Mucosa of rectum (tissue), 2 donors: ENCODE measurements at regions not wholly inside any gene's neighbourhood (a gene's known extent, or its start where the extent isn't known, plus 50 kb on each side); places are given as distances from the start of the nearest gene placed in this dataset.
"Not testable (repeated sequence)": the region's sequence is repeated elsewhere in the genome, so short reads cannot be mapped to it uniquely, and the experiment has no call there.

Experiments used
- H3K27ac ChIP-seq, 2 donors: one replicate each; pipeline ENCODE4 v1.7.0; 2013; ENCODE audit warnings: inconsistent platforms in 2 of 2, low read depth in 2 of 2, low read length in 2 of 2
- H3K27me3 ChIP-seq, 2 donors: one replicate each; pipeline ENCODE4 v1.7.0; 2013; ENCODE audit warnings: low read length in 2 of 2; ENCODE audit not compliant: control insufficient read depth in 2 of 2, insufficient read depth in 2 of 2
- H3K36me3 ChIP-seq, 2 donors: one replicate each; pipeline ENCODE4 v1.7.0; 2013; ENCODE audit warnings: low read length in 2 of 2; ENCODE audit not compliant: control insufficient read depth in 2 of 2, insufficient read depth in 2 of 2
- H3K4me1 ChIP-seq, 2 donors: one replicate each; pipeline ENCODE4 v1.7.0; 2013; ENCODE audit warnings: low read length in 2 of 2, mild to moderate bottlenecking in 1 of 2; ENCODE audit not compliant: control insufficient read depth in 2 of 2, insufficient read depth in 2 of 2
- H3K4me3 ChIP-seq, 2 donors: one replicate each; pipeline ENCODE4 v1.7.0; 2013; ENCODE audit warnings: low read length in 2 of 2
- H3K9ac ChIP-seq, 2 donors: one replicate each; pipeline ENCODE4 v1.7.0; 2013; ENCODE audit warnings: low read length in 2 of 2, low read depth in 1 of 2, mild to moderate bottlenecking in 1 of 2
- H3K9me3 ChIP-seq, 2 donors: one replicate each; pipeline ENCODE4 v1.7.0; 2013; ENCODE audit warnings: low read length in 2 of 2; ENCODE audit not compliant: control insufficient read depth in 2 of 2
- donor health status: healthy.
- donor health status: Normal muscosa, but diverticular disease.

DNA sequence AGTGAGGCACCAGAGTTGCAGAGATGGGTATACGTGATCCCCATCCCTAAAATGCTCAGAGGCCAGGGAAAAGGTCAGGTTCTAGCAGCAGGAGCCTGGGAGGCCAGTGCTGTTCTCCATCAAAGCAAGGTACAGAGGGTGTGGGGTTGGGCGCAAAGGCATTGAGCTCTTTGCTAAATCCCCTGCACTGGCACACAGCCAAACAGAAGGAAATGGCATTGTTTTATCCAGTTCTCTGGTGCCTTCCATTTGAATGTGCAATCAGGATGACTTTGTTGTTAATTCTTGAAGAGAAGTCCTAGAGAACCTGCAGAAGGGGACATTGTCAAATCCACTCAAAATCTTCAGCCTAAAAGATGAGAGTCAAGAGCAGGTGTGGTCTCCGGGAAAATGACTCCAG is 111.3 kb upstream of the CHST15 start:
- Histone ChIP-seq H3K36me3 (no peaks in the 10 kb centered on the region), H3K27ac (no peak overlapping the region), H3K27me3 (no peaks in the 10 kb centered on the region), H3K9ac (no peak overlapping the region), H3K4me3 (no peak overlapping the region), H3K4me1 (no peaks in the 10 kb centered on the region), H3K9me3 (no peaks in the 10 kb centered on the region)

DNA sequence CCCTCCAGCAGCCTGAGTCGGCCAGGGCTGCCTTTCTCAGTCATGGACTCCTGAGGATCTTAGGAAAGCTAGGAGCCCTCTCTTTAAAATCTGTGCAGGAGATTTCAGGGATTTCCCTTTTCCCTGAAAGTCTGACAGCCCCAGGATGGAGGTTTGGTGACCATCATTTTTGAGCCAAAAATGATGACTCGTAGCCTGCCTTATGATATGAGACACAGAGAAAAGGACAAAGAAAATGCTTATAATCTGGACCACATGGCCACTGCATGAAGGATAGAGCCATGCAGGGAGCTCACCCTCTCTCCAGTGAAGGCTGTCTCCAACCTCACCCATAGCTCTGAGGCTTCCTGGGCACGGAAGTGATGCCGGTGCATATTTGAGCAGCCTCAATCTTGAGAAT is 106.6 kb upstream of the CHST15 start:
- Histone ChIP-seq H3K27me3 (no peaks in the 10 kb centered on the region), H3K4me3 (no peak overlapping the region), H3K27ac (no peak overlapping the region), H3K9ac (no peak overlapping the region), H3K4me1 (no peaks in the 10 kb centered on the region), H3K36me3 (no peaks in the 10 kb centered on the region), H3K9me3 (no peaks in the 10 kb centered on the region)

DNA sequence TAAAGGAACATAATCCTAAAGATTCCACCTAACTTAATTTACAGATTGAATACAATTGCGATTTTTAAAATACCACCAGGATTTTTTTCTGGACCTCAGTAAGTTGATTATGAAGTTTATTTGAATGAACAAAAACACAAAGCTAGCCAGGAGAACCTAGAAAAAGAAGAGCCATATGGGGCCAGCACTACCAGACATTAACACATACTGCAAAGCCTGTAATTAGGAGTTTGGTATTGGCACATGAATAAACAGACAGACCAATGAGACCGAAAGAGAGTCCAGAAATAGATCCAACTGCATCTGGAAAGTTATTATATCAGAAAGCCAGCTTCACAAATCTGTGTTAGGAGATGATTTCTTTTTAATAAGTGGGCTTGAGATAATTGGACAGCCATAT is 105.5 kb upstream of the CHST15 start:
- Histone ChIP-seq H3K4me1 (no peaks in the 10 kb centered on the region), H3K27ac (no peak overlapping the region), H3K9ac (no peak overlapping the region), H3K27me3 (no peaks in the 10 kb centered on the region), H3K9me3 (no peaks in the 10 kb centered on the region), H3K4me3 (no peak overlapping the region), H3K36me3 (no peaks in the 10 kb centered on the region)

DNA sequence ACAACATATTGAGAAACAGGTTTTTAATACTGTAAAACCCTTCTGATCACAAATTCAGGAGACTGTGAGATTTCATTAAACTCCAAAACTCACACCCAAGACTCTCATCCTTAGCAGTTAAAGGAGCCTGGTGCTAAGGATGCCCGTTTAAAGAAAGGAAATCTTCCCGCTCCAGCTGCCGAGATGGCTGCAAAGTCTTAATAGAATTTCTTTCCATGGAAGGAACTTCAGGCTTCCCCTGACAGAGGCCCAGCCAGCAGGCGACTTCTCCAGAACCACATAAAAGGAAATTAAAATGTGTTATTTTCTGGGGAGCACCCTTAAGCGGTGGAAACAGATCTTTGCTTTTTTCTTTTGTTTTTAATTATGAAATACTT is 104.7 kb upstream of the CHST15 start:
- no peak overlapping the region for H3K9ac ChIP-seq
- H3K4me1 ChIP-seq = no peaks in the 10 kb centered on the region
- no peak overlapping the region for H3K27ac ChIP-seq
- no peaks in the 10 kb centered on the region for H3K36me3 ChIP-seq
- H3K4me3 ChIP-seq = no peak overlapping the region
- no peaks in the 10 kb centered on the region for H3K9me3 ChIP-seq
- no peaks in the 10 kb centered on the region for H3K27me3 ChIP-seq

DNA sequence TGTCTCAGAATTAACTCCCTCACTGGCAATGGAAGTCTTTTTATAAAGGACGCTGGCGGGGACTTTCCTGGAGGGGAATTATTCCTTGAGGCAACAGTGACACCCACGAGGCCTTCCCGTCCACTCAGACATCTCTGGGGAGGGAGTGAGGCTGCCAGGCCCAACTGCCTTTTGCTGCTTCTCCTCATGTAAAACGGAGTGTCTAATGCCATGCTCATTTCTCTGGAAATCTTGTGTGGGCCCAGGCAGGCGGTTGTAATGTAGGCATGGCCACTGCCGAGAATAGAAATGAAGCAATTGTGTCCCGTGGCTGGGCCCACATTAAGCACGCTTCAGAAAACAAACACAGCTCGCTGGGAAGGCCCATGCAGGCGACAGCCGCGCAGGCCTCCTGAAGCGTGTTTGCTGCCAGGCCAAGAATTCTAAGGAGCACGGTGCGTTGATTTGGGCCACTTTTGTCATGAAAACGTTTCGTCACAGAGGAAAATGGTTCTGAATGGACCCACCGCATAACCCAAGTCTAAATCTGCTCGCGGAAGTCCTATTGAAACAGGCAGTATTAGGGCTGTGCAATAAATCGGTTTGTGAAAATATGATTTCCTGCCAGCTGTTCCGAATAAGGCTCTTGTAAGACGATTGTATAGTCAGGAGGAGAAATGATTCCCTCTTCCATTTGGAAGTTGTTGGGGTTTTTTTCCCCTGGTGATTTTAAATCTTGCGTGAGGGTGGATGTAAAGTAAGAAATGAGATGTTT is 104.2 kb upstream of the CHST15 start:
- H3K4me1 ChIP-seq = no peaks in the 10 kb centered on the region
- no peak overlapping the region for H3K4me3 ChIP-seq
- no peaks in the 10 kb centered on the region for H3K27me3 ChIP-seq
- H3K9ac ChIP-seq = no peak overlapping the region
- H3K9me3 ChIP-seq = no peaks in the 10 kb centered on the region
- H3K27ac ChIP-seq = no peak overlapping the region
- H3K36me3 ChIP-seq = no peaks in the 10 kb centered on the region

DNA sequence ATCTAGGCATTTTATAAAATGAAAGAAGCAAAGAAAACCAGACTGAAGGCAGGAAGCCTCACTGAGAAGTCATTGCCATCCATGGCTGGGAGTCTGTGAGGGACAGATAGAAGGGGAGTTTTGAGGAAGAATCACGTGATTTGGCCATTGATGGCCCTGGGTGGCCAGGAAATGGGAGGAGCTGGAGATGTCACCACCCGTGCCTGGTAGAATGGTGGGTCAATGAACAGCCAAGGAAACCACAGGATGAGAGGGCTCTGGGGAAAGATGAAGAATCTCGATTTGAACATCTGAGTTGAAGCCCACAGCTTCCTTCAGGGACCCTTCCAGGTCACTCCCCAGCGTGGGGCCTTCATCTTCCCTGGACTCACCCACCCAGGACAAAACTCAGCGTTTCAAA is 103.3 kb upstream of the CHST15 start:
- Histone ChIP-seq H3K4me1 (no peaks in the 10 kb centered on the region), H3K36me3 (no peaks in the 10 kb centered on the region), H3K9ac (no peak overlapping the region), H3K9me3 (no peaks in the 10 kb centered on the region), H3K4me3 (no peak overlapping the region), H3K27ac (no peak overlapping the region), H3K27me3 (no peaks in the 10 kb centered on the region)

DNA sequence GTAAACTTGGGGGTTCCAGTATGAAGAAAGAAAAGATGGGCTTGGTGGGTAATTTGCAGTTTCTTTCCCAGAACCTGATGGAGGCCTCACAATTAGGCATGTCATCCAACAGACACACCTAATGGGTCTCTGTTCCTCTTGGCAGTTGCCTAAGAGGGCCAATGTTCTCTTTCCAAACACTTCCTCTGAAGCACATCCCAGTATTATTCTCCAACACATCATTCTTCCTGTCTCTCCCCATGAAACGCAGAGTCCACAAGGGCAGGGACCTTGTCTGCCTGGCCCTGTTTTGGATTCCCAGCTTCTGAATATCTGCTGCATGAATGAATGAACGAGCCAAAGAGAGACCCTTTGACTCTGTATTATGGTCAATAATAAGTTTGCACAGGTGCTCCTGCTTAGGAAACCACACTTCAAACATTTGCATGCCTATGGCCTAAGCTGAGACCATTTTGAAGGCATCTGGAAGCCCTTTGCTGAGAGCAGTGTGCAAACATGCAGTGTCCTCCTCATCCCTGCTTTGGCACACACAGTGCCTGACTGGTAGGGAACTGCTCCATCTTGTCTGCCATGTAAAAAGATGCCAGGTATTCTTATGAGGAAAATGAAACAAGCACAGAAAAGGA is 100.9 kb upstream of the CHST15 start:
- Histone ChIP-seq H3K9ac (no peak overlapping the region), H3K27ac (no peak overlapping the region), H3K27me3 (no peaks in the 10 kb centered on the region), H3K36me3 (no peaks in the 10 kb centered on the region), H3K4me1 (no peaks in the 10 kb centered on the region), H3K9me3 (no peaks in the 10 kb centered on the region), H3K4me3 (no peak overlapping the region)

DNA sequence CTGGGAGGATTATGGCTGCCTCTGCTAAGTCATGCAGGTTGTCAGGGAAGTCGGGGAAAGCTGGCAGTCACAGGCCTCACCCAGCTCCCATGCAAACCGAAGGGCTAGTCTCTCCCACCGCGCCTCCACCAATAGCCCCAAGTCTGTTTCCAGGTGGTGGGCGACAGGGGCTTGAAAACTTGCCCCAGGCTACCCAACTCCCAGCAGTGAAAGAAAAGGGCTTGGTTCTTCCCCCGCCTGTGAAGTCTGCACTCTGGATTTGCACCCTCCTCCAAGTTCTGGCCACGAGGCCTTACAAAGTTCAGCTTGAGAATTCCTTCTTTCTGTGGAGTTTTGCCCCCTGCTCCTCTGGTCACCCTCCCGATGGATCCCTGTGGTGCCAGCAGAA is 99.9 kb upstream of the CHST15 start:
- Histone ChIP-seq H3K9me3 (no peaks in the 10 kb centered on the region), H3K4me3 (no peak overlapping the region), H3K27me3 (no peaks in the 10 kb centered on the region), H3K27ac (no peak overlapping the region), H3K9ac (no peak overlapping the region), H3K4me1 (no peaks in the 10 kb centered on the region), H3K36me3 (no peaks in the 10 kb centered on the region)

DNA sequence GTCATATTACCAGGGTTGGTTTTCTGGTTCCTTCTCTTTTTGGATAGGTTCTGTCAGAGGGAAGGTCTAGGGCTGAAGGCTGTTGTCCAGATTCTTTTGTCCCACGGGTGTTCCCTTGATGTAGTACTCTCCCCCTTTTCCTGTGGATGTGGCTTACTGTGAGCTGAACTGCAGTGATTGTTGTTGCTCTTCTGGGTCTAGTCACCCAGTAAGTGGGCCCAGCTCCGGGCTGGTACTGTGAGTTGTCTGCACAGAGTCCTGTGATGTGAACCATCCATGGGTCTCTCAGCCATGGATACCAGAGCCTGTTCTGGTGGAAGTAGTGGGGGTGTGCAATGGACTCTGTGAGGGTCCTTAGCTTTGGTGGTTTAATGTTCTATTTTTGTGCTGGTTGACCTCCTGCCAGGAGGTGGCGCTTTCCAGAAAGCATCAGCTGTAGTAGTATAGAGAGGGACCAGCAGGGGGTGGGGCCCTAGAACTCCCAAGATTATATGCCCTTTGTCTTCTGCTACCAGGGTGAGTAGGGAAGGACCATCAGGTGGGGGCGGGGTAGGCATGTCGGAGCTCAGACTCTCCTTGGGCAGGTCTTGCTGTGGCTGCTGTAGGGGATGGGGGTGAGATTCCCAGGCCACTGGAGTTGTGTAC is 99.4 kb upstream of the CHST15 start:
- not testable (repeated sequence) for H3K36me3 ChIP-seq, H3K9ac ChIP-seq, H3K27me3 ChIP-seq, H3K9me3 ChIP-seq, H3K4me1 ChIP-seq, H3K4me3 ChIP-seq, H3K27ac ChIP-seq

DNA sequence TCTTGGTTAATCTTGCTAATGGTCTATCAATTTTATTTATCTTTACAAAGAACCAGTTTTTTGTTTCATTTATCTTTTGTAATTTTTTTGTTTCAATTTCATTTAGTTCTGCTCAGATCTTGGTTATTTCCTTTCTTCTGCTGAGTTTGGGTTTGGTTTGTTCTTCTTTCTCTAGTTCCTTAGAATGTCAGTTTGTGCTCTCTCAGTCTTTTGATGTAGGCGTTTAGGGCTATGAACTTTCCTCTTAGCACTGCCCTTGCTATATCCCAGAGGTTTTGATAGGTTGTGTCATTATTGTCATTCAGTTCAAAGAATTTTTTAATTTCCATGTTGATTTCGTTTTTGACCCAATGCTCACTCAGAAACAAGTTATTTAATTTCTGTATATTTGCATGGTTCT is 97.1 kb upstream of the CHST15 start:
- not testable (repeated sequence) for H3K27ac ChIP-seq, H3K36me3 ChIP-seq, H3K9me3 ChIP-seq, H3K9ac ChIP-seq, H3K4me3 ChIP-seq, H3K4me1 ChIP-seq, H3K27me3 ChIP-seq
